ENCODE measurements at regions not wholly inside any gene's neighbourhood (a gene's known extent, or its start where the extent isn't known, plus 50 kb on each side); places are given as distances from the start of the nearest gene placed in this dataset.
A peak's percentile ranks its signal among the peaks of the same experiment; 100 is the strongest.

DNA sequence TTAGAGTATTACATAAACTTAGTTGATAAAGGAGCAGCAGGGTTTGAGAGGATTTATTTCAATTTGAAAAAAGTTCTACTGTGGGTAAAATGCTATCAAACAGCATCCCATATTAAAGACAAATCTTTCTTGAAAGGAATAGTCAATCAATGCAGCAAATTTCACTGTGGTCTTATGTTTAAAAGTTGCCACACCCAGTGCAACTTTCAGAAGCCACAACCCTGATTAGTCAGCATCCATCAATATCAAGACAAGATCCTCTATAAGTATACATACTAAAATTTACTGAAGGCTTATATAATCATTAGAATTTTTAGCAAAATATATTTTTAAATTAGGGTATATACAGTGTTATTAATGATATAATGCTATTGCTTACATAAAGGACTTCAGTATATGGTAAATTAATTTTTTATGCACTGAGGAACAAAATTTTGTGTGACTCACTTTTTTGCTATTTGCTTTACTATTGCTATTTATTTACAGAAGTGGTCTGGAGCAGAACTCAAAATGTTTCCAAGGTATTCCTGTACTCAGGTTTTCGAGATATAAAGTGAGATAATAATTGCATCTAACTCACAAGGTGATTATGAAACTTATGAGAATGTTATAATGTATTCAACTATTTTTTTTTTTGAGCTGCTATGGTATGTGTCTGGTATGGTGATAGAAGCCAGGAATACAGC, 1127.6 kb downstream of the ADGRL3 start:
- DNase-seq (ENCODE audit: low spot score, unreplicated experiment): no peak
- Mint-ChIP-seq H3K27ac (no peak overlapping the region), H3K4me3 (ENCODE audit: low read depth) (no peak overlapping the region), H3K4me1 (ENCODE audit: low read depth) (no peaks in the 10 kb centered on the region), H3K36me3 (ENCODE audit: insufficient read depth) (no peaks in the 10 kb centered on the region), H3K9me3 (ENCODE audit: low read depth) (peaks cover 3% of the 10 kb centered on the region), H3K27me3 (no peaks in the 10 kb centered on the region)
- TF ChIP-seq, protein P1, sequence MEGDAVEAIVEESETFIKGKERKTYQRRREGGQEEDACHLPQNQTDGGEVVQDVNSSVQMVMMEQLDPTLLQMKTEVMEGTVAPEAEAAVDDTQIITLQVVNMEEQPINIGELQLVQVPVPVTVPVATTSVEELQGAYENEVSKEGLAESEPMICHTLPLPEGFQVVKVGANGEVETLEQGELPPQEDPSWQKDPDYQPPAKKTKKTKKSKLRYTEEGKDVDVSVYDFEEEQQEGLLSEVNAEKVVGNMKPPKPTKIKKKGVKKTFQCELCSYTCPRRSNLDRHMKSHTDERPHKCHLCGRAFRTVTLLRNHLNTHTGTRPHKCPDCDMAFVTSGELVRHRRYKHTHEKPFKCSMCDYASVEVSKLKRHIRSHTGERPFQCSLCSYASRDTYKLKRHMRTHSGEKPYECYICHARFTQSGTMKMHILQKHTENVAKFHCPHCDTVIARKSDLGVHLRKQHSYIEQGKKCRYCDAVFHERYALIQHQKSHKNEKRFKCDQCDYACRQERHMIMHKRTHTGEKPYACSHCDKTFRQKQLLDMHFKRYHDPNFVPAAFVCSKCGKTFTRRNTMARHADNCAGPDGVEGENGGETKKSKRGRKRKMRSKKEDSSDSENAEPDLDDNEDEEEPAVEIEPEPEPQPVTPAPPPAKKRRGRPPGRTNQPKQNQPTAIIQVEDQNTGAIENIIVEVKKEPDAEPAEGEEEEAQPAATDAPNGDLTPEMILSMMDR (IDR thresholded peaks at IDR 0.05; ENCODE audit: unreplicated experiment): no peak

DNA sequence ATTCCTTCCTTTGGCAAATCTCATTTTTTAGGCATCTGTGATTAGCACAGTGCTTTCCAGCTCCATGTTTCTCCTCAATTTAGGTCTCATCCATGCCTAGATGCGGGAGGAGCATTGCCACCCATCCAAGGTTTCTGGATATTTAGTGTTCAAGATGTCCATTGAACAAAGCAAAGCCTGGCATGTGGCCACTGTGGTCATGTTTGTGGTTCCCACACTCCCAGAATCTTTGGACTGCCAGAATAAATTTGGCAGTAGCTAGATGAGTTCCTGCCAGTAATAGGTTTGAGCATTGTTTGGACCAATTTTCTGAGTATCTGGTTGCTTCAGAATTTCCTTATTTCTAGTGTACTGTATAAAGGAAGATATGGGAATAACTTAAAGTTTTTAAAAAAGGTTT, 1124.1 kb downstream of the ADGRL3 start:
- no peaks in the 10 kb centered on the region for H3K36me3 Mint-ChIP-seq (ENCODE audit: insufficient read depth)
- H3K4me3 Mint-ChIP-seq (ENCODE audit: low read depth): no peak overlapping the region
- TF ChIP-seq, protein P1 (IDR thresholded peaks at IDR 0.05; ENCODE audit: unreplicated experiment): no peak
- H3K27ac Mint-ChIP-seq: no peak overlapping the region
- no peak for DNase-seq (ENCODE audit: low spot score, unreplicated experiment)
- no peaks in the 10 kb centered on the region for H3K27me3 Mint-ChIP-seq
- H3K9me3 Mint-ChIP-seq (ENCODE audit: low read depth): peaks cover 3% of the 10 kb centered on the region
- H3K4me1 Mint-ChIP-seq (ENCODE audit: low read depth): no peaks in the 10 kb centered on the region

DNA sequence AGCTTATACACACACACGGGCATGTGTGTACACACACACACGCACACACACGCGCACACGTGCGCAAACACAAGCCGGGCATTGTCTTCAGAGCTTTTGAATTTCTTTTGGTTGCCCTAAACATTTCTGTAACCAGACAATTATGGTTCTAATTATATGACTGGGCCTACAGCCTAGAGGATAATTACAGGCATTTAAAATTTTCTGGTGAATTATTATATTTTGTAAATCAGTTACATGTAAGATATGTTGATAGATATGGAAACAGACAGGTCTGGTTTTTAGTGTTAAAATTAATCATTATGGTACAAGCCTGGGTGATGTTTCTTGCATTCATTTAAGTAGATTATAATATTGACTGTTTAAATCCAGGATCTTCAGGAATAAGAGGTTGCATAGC, 1120.5 kb downstream of the ADGRL3 start:
- Mint-ChIP-seq H3K9me3 (ENCODE audit: low read depth) (peaks cover 8% of the 10 kb centered on the region), H3K27me3 (no peaks in the 10 kb centered on the region), H3K27ac (peak overlapping the region; percentile 59), H3K4me3 (ENCODE audit: low read depth) (no peak overlapping the region), H3K36me3 (ENCODE audit: insufficient read depth) (no peaks in the 10 kb centered on the region), H3K4me1 (ENCODE audit: low read depth) (no peaks in the 10 kb centered on the region)
- TF ChIP-seq, protein P1 (IDR thresholded peaks at IDR 0.05; ENCODE audit: unreplicated experiment): no peak
- no peak for DNase-seq (ENCODE audit: low spot score, unreplicated experiment)

DNA sequence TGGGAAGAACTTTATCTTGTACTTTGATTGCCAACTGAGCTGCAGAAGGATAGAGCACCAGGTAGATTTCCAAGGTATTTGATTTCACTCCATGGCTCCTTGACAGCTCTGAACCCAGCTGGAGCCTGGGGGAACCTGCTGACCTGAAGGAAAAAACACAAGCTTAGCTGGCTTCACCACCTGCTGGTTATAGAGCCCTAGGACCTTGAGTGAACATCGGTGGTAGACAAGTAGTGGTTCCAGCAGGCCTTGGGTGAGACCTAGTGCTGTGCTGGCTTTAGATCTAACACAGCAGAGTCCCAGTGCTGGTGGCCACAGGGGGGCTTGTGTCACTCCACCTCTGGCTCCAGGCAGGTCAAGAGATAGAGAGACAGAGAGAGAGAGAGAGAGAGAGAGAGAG, 1102.6 kb downstream of the ADGRL3 start:
- no peak for DNase-seq (ENCODE audit: low spot score, unreplicated experiment)
- Mint-ChIP-seq H3K4me3 (ENCODE audit: low read depth) (no peak overlapping the region), H3K36me3 (ENCODE audit: insufficient read depth) (no peaks in the 10 kb centered on the region), H3K27me3 (no peaks in the 10 kb centered on the region), H3K4me1 (ENCODE audit: low read depth) (no peaks in the 10 kb centered on the region), H3K9me3 (ENCODE audit: low read depth) (peaks cover 20% of the 10 kb centered on the region), H3K27ac (no peak overlapping the region)
- TF ChIP-seq, protein P1 (IDR thresholded peaks at IDR 0.05; ENCODE audit: unreplicated experiment): no peak

DNA sequence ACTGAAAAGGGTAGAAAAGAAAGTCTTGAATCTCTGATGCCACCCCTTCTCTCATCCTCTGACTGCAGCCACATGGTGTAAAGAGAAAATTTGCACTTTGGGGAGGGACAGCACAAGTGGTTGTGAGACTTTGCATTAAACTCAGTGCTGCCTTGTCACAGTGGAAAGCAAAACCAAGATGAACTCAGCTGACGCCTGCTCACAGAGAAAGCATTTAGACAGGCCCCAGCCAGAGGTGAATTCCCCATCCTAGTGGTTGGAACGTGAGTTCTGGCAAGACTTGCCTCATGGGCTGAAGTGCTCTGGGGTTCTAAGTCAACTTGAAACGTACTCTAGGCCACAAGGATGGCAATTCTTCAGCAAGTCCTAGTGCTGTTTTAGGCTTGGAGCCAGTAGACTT, 1101.4 kb downstream of the ADGRL3 start:
- no peak overlapping the region for H3K27ac Mint-ChIP-seq
- no peaks in the 10 kb centered on the region for H3K36me3 Mint-ChIP-seq (ENCODE audit: insufficient read depth)
- no peaks in the 10 kb centered on the region for H3K4me1 Mint-ChIP-seq (ENCODE audit: low read depth)
- TF ChIP-seq, protein P1 (IDR thresholded peaks at IDR 0.05; ENCODE audit: unreplicated experiment): no peak
- no peak for DNase-seq (ENCODE audit: low spot score, unreplicated experiment)
- H3K4me3 Mint-ChIP-seq (ENCODE audit: low read depth): no peak overlapping the region
- H3K27me3 Mint-ChIP-seq: no peaks in the 10 kb centered on the region
- peaks cover 16% of the 10 kb centered on the region for H3K9me3 Mint-ChIP-seq (ENCODE audit: low read depth)
